GM12878 (cell line): ENCODE measurements at regions not wholly inside any gene's neighbourhood (a gene's known extent, or its start where the extent isn't known, plus 50 kb on each side); places are given as distances from the start of the nearest gene placed in this dataset.

Experiments
- GABPA ChIP-seq: IDR thresholded peaks from 2 replicates; pipeline ENCODE4 v1.6.1; 2014; ENCODE audit warnings: antibody characterized with exemption, low read depth, mild to moderate bottlenecking, inconsistent platforms
- MTA3 ChIP-seq: IDR thresholded peaks from 2 replicates; pipeline ENCODE4 v1.6.1; 2012; ENCODE audit warnings: low read length, inconsistent platforms, borderline replicate concordance
- MXI1 ChIP-seq: fragments of 150-350 bp; IDR thresholded peaks from 2 replicates; pipeline ENCODE4 v1.6.1; 2011; ENCODE audit warnings: low read depth, mild to moderate bottlenecking, inconsistent platforms, low read length, improper control_type of control experiment
- TF ChIP-seq, protein P1 (sequence below): IDR thresholded peaks from 2 replicates; pipeline ENCODE4 v1.6.1; 2011; ENCODE audit warnings: mild to moderate bottlenecking, low read depth, low read length, moderate library complexity; ENCODE audit not compliant: insufficient replicate concordance
- TF ChIP-seq, protein P2 (sequence below), 3 experiments: IDR thresholded peaks in 2 of 3; conservative IDR thresholded peaks in 1 of 3; 2 replicates each; pipeline ENCODE4 v1.5.1; 2011; ENCODE audit warnings: low read depth in 3 of 3, low read length in 3 of 3, mild to moderate bottlenecking in 3 of 3, control low read depth in 2 of 3, moderate library complexity in 2 of 3, inconsistent platforms in 1 of 3, mixed read lengths in 1 of 3; ENCODE audit not compliant: control insufficient read depth in 2 of 3, insufficient read depth in 1 of 3; ENCODE audit errors: extremely low read depth in 1 of 3

DNA sequence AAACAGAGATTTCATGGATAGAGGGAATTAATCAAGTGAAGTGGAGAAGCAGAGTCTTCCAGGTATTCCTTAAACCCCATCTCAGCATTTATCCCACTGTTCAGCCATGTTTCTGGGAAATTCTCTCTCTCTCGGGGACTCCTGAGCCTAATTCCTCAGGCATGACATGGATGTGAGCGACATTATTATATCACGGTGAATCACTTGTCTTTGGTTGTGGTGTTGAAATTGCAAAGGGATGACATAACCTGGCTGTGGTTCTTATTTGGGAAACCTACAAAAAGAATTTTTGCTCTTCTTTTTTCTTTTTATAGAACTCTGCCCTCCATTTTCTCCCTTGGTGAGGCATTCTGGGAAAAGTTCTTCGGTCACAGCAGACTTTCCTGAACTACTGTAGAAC, 457.9 kb upstream of the PTGER4 start:
- TF ChIP-seq, protein P1, sequence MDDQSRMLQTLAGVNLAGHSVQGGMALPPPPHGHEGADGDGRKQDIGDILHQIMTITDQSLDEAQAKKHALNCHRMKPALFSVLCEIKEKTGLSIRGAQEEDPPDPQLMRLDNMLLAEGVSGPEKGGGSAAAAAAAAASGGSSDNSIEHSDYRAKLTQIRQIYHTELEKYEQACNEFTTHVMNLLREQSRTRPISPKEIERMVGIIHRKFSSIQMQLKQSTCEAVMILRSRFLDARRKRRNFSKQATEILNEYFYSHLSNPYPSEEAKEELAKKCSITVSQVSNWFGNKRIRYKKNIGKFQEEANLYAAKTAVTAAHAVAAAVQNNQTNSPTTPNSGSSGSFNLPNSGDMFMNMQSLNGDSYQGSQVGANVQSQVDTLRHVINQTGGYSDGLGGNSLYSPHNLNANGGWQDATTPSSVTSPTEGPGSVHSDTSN: no peak
- TF ChIP-seq MTA3 (no peak), GABPA (no peak), MXI1 (no peak)
- TF ChIP-seq, protein P2, sequence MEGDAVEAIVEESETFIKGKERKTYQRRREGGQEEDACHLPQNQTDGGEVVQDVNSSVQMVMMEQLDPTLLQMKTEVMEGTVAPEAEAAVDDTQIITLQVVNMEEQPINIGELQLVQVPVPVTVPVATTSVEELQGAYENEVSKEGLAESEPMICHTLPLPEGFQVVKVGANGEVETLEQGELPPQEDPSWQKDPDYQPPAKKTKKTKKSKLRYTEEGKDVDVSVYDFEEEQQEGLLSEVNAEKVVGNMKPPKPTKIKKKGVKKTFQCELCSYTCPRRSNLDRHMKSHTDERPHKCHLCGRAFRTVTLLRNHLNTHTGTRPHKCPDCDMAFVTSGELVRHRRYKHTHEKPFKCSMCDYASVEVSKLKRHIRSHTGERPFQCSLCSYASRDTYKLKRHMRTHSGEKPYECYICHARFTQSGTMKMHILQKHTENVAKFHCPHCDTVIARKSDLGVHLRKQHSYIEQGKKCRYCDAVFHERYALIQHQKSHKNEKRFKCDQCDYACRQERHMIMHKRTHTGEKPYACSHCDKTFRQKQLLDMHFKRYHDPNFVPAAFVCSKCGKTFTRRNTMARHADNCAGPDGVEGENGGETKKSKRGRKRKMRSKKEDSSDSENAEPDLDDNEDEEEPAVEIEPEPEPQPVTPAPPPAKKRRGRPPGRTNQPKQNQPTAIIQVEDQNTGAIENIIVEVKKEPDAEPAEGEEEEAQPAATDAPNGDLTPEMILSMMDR (IDR thresholded peaks at IDR 0.05 in 2 of 3, conservative IDR thresholded peaks at IDR 0.05 in 1 of 3; ENCODE audit: control insufficient read depth in 2 of 3, extremely low read depth in 1 of 3, insufficient read depth in 1 of 3, low read depth in 3 of 3, low read length in 3 of 3): no peak
